Activated CD4-positive, alpha-beta T cell treated with anti-CD3 and anti-CD28 coated beads, Interleukin-2, amount 10 ng/mL, durations not matched to agents 24 days and 14 days (primary cell): ENCODE measurements at regions not wholly inside any gene's neighbourhood (a gene's known extent, or its start where the extent isn't known, plus 50 kb on each side); places are given as distances from the start of the nearest gene placed in this dataset.
"Not testable (repeated sequence)": the region's sequence is repeated elsewhere in the genome, so short reads cannot be mapped to it uniquely, and the experiment has no call there.

ENCODE experiments used
- DNase-seq: peaks from one replicate; pipeline ENCODE4 v3.0.0; 2022
- H3K27ac Mint-ChIP-seq: one replicate; pipeline ENCODE4 v1.8.0; 2022; ENCODE audit warnings: mild to moderate bottlenecking, mixed read lengths
- H3K27me3 Mint-ChIP-seq: one replicate; pipeline ENCODE4 v1.8.0; 2022; ENCODE audit warnings: mixed read lengths
- H3K36me3 Mint-ChIP-seq: one replicate; pipeline ENCODE4 v1.8.0; 2022; ENCODE audit warnings: low read depth, mild to moderate bottlenecking, mixed read lengths
- H3K4me1 Mint-ChIP-seq: one replicate; pipeline ENCODE4 v1.8.0; 2021; ENCODE audit warnings: mixed read lengths
- H3K4me3 Mint-ChIP-seq: one replicate; pipeline ENCODE4 v1.8.0; 2022; ENCODE audit warnings: mild to moderate bottlenecking, moderate library complexity, mixed read lengths
- H3K9me3 Mint-ChIP-seq: one replicate; pipeline ENCODE4 v1.8.0; 2021; ENCODE audit warnings: mixed read lengths
- intact Hi-C: fragments of 100-400 bp; cut with micrococcal nuclease; formaldehyde crosslinking; loops from one replicate; pipeline ENCODE4 v1.15.1; 2023

- H3K4me3 Mint-ChIP-seq, H3K27ac Mint-ChIP-seq, intact Hi-C loops, H3K9me3 Mint-ChIP-seq, H3K27me3 Mint-ChIP-seq, H3K4me1 Mint-ChIP-seq, H3K36me3 Mint-ChIP-seq: not testable (repeated sequence)
- DNase-seq, result peak; percentile 40
These were observed 51.0 kb downstream of the PPIAL4F start for GRCh38 chr1:144643646-144644045.
